T-helper 2 cell treated with Interferon-gamma antibody and Interleukin-4, amounts not matched to agents 5 μg/mL and 100 μg/mL, for 36 hours (primary cell): ENCODE measurements at regions not wholly inside any gene's neighbourhood (a gene's known extent, or its start where the extent isn't known, plus 50 kb on each side); places are given as distances from the start of the nearest gene placed in this dataset.
A peak's percentile ranks its signal among the peaks of the same experiment; 100 is the strongest.

ENCODE experiments used
- DNase-seq: peaks from one replicate; pipeline ENCODE4 v3.0.0; 2021; ENCODE audit warnings: low spot score
- H3K27ac Mint-ChIP-seq: one replicate; pipeline ENCODE4 v1.8.0; 2021; ENCODE audit warnings: mild to moderate bottlenecking, mixed read lengths
- H3K27me3 Mint-ChIP-seq: one replicate; pipeline ENCODE4 v1.8.0; 2021; ENCODE audit warnings: low read depth, mixed read lengths
- H3K36me3 Mint-ChIP-seq: one replicate; pipeline ENCODE4 v1.8.0; 2021; ENCODE audit warnings: low read depth, mixed read lengths
- H3K4me1 Mint-ChIP-seq: one replicate; pipeline ENCODE4 v1.8.0; 2021; ENCODE audit warnings: low read depth, mixed read lengths
- H3K4me3 Mint-ChIP-seq: one replicate; pipeline ENCODE4 v1.8.0; 2022; ENCODE audit warnings: mild to moderate bottlenecking, moderate library complexity, mixed read lengths
- H3K9me3 Mint-ChIP-seq: one replicate; pipeline ENCODE4 v1.8.0; 2021; ENCODE audit warnings: mixed read lengths

GRCh38 chr2:234438305-234438977 lies 58.4 kb downstream of the ARL4C start:
- H3K27me3 Mint-ChIP-seq = no peaks in the 10 kb centered on the region

GRCh38 chr2:234437642-234438304 lies 59.1 kb downstream of the ARL4C start:
- peaks cover 6% of the 10 kb centered on the region for H3K9me3 Mint-ChIP-seq
- peaks cover 19% of the 10 kb centered on the region for H3K36me3 Mint-ChIP-seq
- no peaks in the 10 kb centered on the region for H3K27me3 Mint-ChIP-seq
- DNase-seq = no peak
- no peak overlapping the region for H3K27ac Mint-ChIP-seq
- H3K4me1 Mint-ChIP-seq = peaks cover 62% of the 10 kb centered on the region
- H3K4me3 Mint-ChIP-seq = no peak overlapping the region

More at GRCh38 chr2:234438305-234438977, 58.4 kb downstream of the ARL4C start:
- Mint-ChIP-seq H3K4me1 (peaks cover 64% of the 10 kb centered on the region), H3K27ac (peak overlapping the region; percentile 73), H3K9me3 (peaks cover 6% of the 10 kb centered on the region), H3K4me3 (peak overlapping the region; percentile 30), H3K36me3 (peaks cover 23% of the 10 kb centered on the region)
- no peak for DNase-seq

GRCh38 chr2:234436482-234436837 lies 60.4 kb downstream of the ARL4C start:
- H3K9me3 Mint-ChIP-seq = peaks cover 13% of the 10 kb centered on the region
- no peaks in the 10 kb centered on the region for H3K27me3 Mint-ChIP-seq
- DNase-seq = no peak
- H3K4me3 Mint-ChIP-seq = no peak overlapping the region
- H3K4me1 Mint-ChIP-seq = peaks cover 53% of the 10 kb centered on the region
- no peak overlapping the region for H3K27ac Mint-ChIP-seq
- H3K36me3 Mint-ChIP-seq = peaks cover 13% of the 10 kb centered on the region

GRCh38 chr2:234435836-234436481 lies 60.9 kb downstream of the ARL4C start:
- DNase-seq = no peak
- Mint-ChIP-seq H3K27ac (peak overlapping the region; percentile 10), H3K9me3 (peaks cover 10% of the 10 kb centered on the region), H3K27me3 (no peaks in the 10 kb centered on the region), H3K4me3 (no peak overlapping the region), H3K36me3 (peaks cover 9% of the 10 kb centered on the region), H3K4me1 (peaks cover 51% of the 10 kb centered on the region)

GRCh38 chr2:234433201-234433600 lies 63.7 kb downstream of the ARL4C start:
- H3K27me3 Mint-ChIP-seq = no peaks in the 10 kb centered on the region
- no peak for DNase-seq
- H3K9me3 Mint-ChIP-seq = peaks cover 8% of the 10 kb centered on the region
- no peak overlapping the region for H3K4me3 Mint-ChIP-seq
- peaks cover 48% of the 10 kb centered on the region for H3K4me1 Mint-ChIP-seq
- peaks cover 4% of the 10 kb centered on the region for H3K36me3 Mint-ChIP-seq
- H3K27ac Mint-ChIP-seq = no peak overlapping the region

- no peak overlapping the region for H3K27ac Mint-ChIP-seq
- H3K27me3 Mint-ChIP-seq = no peaks in the 10 kb centered on the region
Measured at GRCh38 chr2:234430871-234431270, 66.0 kb downstream of the ARL4C start.

GRCh38 chr2:234429265-234429664 lies 67.6 kb downstream of the ARL4C start:
- DNase-seq = no peak
- peaks cover 7% of the 10 kb centered on the region for H3K36me3 Mint-ChIP-seq
- H3K4me1 Mint-ChIP-seq = peaks cover 58% of the 10 kb centered on the region
- peak overlapping the region; percentile 56 for H3K27ac Mint-ChIP-seq
- no peaks in the 10 kb centered on the region for H3K27me3 Mint-ChIP-seq
- H3K9me3 Mint-ChIP-seq = peaks cover 8% of the 10 kb centered on the region
- H3K4me3 Mint-ChIP-seq = peak overlapping the region; percentile 42

More at GRCh38 chr2:234430871-234431270, 66.0 kb downstream of the ARL4C start:
- peaks cover 8% of the 10 kb centered on the region for H3K9me3 Mint-ChIP-seq
- peaks cover 4% of the 10 kb centered on the region for H3K36me3 Mint-ChIP-seq
- no peak for DNase-seq
- peaks cover 51% of the 10 kb centered on the region for H3K4me1 Mint-ChIP-seq
- no peak overlapping the region for H3K4me3 Mint-ChIP-seq

- Mint-ChIP-seq H3K27me3 (no peaks in the 10 kb centered on the region), H3K4me1 (peaks cover 73% of the 10 kb centered on the region), H3K27ac (peak overlapping the region; percentile 99), H3K4me3 (peak overlapping the region; percentile 75), H3K9me3 (peaks cover 8% of the 10 kb centered on the region), H3K36me3 (peaks cover 5% of the 10 kb centered on the region)
- DNase-seq = no peak
Measured at GRCh38 chr2:234427081-234428061, 69.5 kb downstream of the ARL4C start.

- Mint-ChIP-seq H3K27ac (peak overlapping the region; percentile 99), H3K4me3 (peak overlapping the region; percentile 75), H3K36me3 (peaks cover 3% of the 10 kb centered on the region), H3K4me1 (peaks cover 79% of the 10 kb centered on the region), H3K27me3 (no peaks in the 10 kb centered on the region), H3K9me3 (peaks cover 2% of the 10 kb centered on the region)
- DNase-seq = no peak
Measured at GRCh38 chr2:234426616-234427015, 70.3 kb downstream of the ARL4C start.

GRCh38 chr2:234425639-234426603 lies 71.0 kb downstream of the ARL4C start:
- DNase-seq = peak; percentile 53
- Mint-ChIP-seq H3K4me3 (peak overlapping the region; percentile 75), H3K27ac (peak overlapping the region; percentile 99), H3K4me1 (peaks cover 77% of the 10 kb centered on the region), H3K9me3 (no peaks in the 10 kb centered on the region), H3K36me3 (peaks cover 3% of the 10 kb centered on the region), H3K27me3 (no peaks in the 10 kb centered on the region)

GRCh38 chr2:234423884-234424283 lies 73.0 kb downstream of the ARL4C start:
- Mint-ChIP-seq H3K9me3 (no peaks in the 10 kb centered on the region), H3K27ac (peak overlapping the region; percentile 99), H3K27me3 (no peaks in the 10 kb centered on the region), H3K4me1 (peaks cover 73% of the 10 kb centered on the region), H3K36me3 (peaks cover 3% of the 10 kb centered on the region), H3K4me3 (peak overlapping the region; percentile 30)
- no peak for DNase-seq

- peak; percentile 45 for DNase-seq
- peak overlapping the region; percentile 72 for H3K4me3 Mint-ChIP-seq
- no peaks in the 10 kb centered on the region for H3K27me3 Mint-ChIP-seq
- peaks cover 10% of the 10 kb centered on the region for H3K36me3 Mint-ChIP-seq
- H3K27ac Mint-ChIP-seq = peak overlapping the region; percentile 95
- peaks cover 72% of the 10 kb centered on the region for H3K4me1 Mint-ChIP-seq
- H3K9me3 Mint-ChIP-seq = peaks cover 8% of the 10 kb centered on the region
Measured at GRCh38 chr2:234422981-234423431, 73.9 kb downstream of the ARL4C start.
